Fibroblast of lung (primary cell): ENCODE measurements at regions not wholly inside any gene's neighbourhood (a gene's known extent, or its start where the extent isn't known, plus 50 kb on each side); places are given as distances from the start of the nearest gene placed in this dataset.

Experiments
- DNase-seq, 2 donors: peaks; one replicate each; pipeline versions ENCODE4 v3.0.0 to v3.0.0-alpha.2; 2010; ENCODE audit warnings: low read depth in 2 of 2
- H2AFZ ChIP-seq: 2 replicates; pipeline ENCODE4 v1.5.1; 2012; ENCODE audit warnings: low read length, control low read depth, inconsistent platforms
- H3K27ac ChIP-seq: 2 replicates; pipeline ENCODE4 v1.5.1; 2011; ENCODE audit warnings: low read length, control low read depth; ENCODE audit not compliant: insufficient read depth
- H3K27me3 ChIP-seq: 2 replicates; pipeline ENCODE4 v1.5.1; 2011; ENCODE audit warnings: mild to moderate bottlenecking, low read length; ENCODE audit not compliant: control insufficient read depth, insufficient read depth
- H3K36me3 ChIP-seq: 2 replicates; pipeline ENCODE4 v1.5.1; 2011; ENCODE audit warnings: low read length; ENCODE audit not compliant: control insufficient read depth, insufficient read depth
- H3K4me1 ChIP-seq: 2 replicates; pipeline ENCODE4 v1.5.1; 2011; ENCODE audit warnings: low read length; ENCODE audit not compliant: control insufficient read depth, insufficient read depth; ENCODE audit errors: extremely low read depth
- H3K4me2 ChIP-seq: 2 replicates; pipeline ENCODE4 v1.5.1; 2011; ENCODE audit warnings: low read length, control low read depth; ENCODE audit not compliant: insufficient read depth; ENCODE audit errors: extremely low read depth
- H3K4me3 ChIP-seq, 4 experiments: fragments of 200-600 bp in 1 of 4; sonication (generic) in 1 of 4; replicated peaks in 1 of 4; 2 replicates each; pipeline ENCODE4 v1.5.1; 2011 to 2016; ENCODE audit warnings: low read length in 4 of 4, low read depth in 3 of 4, mild to moderate bottlenecking in 3 of 4, control low read depth in 2 of 4, inconsistent platforms in 1 of 4, mixed read lengths in 1 of 4; ENCODE audit not compliant: insufficient read depth in 1 of 4; ENCODE audit errors: control extremely low read depth in 1 of 4
- H3K79me2 ChIP-seq: 2 replicates; pipeline ENCODE4 v1.5.1; 2012; ENCODE audit warnings: mild to moderate bottlenecking, low read length, inconsistent platforms; ENCODE audit not compliant: control insufficient read depth, insufficient read depth
- H3K9ac ChIP-seq: 2 replicates; pipeline ENCODE4 v1.5.1; 2011; ENCODE audit warnings: mild to moderate bottlenecking, low read length, control low read depth; ENCODE audit not compliant: insufficient read depth
- H3K9me3 ChIP-seq: 2 replicates; pipeline ENCODE4 v1.5.1; 2012; ENCODE audit warnings: low read depth, low read length; ENCODE audit not compliant: control insufficient read depth, insufficient read depth
- H4K20me1 ChIP-seq: 2 replicates; pipeline ENCODE4 v1.5.1; 2011; ENCODE audit warnings: low read length; ENCODE audit not compliant: control insufficient read depth, insufficient read depth; ENCODE audit errors: extremely low read depth
- EZH2 ChIP-seq: IDR thresholded peaks from 2 replicates; pipeline ENCODE4 v1.5.1; 2012; ENCODE audit warnings: low read length, control low read depth, mild to moderate bottlenecking; ENCODE audit errors: missing control alignments
- TF ChIP-seq, protein P1 (sequence below), 2 donors: IDR thresholded peaks in 1 of 2; conservative IDR thresholded peaks in 1 of 2; 1 replicate in 1 of 2; 2 replicates in 1 of 2; pipeline ENCODE4 v1.5.1; 2011 to 2012; ENCODE audit warnings: low read length in 2 of 2, control low read depth in 1 of 2, inconsistent platforms in 1 of 2, low read depth in 1 of 2, mild to moderate bottlenecking in 1 of 2

DNA sequence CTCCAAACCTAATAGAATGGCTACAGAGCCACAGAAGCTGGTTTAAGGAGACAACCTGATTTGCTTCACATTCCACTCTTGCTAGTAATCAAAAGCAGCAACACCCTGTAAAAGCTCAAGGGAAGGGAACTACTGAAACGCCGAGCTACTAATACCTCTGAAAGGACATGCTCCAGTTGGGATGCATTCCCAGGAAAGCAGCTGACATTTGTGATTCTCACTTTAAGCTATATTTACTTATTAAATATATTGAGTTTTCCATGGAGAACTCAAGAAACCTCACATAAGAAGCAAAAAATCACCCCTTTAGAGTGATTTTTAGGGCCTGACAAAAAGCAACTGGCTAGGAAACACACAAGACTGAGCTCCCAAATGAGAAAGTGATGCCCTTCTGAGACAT lies 1073.0 kb upstream of the FLRT2 start:
- TF ChIP-seq, protein P1, sequence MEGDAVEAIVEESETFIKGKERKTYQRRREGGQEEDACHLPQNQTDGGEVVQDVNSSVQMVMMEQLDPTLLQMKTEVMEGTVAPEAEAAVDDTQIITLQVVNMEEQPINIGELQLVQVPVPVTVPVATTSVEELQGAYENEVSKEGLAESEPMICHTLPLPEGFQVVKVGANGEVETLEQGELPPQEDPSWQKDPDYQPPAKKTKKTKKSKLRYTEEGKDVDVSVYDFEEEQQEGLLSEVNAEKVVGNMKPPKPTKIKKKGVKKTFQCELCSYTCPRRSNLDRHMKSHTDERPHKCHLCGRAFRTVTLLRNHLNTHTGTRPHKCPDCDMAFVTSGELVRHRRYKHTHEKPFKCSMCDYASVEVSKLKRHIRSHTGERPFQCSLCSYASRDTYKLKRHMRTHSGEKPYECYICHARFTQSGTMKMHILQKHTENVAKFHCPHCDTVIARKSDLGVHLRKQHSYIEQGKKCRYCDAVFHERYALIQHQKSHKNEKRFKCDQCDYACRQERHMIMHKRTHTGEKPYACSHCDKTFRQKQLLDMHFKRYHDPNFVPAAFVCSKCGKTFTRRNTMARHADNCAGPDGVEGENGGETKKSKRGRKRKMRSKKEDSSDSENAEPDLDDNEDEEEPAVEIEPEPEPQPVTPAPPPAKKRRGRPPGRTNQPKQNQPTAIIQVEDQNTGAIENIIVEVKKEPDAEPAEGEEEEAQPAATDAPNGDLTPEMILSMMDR (conservative IDR thresholded peaks at IDR 0.05 in 1 of 2, IDR thresholded peaks at IDR 0.05 in 1 of 2; ENCODE audit: low read depth in 1 of 2, low read length in 2 of 2) = no peak
- no peak for TF ChIP-seq EZH2
- H3K27me3 ChIP-seq = no peaks in the 10 kb centered on the region
- no peaks in the 10 kb centered on the region for H3K79me2 ChIP-seq
- no peak overlapping the region for H3K9ac ChIP-seq
- H3K9me3 ChIP-seq = no peaks in the 10 kb centered on the region
- no peak overlapping the region for H3K27ac ChIP-seq
- H3K4me2 ChIP-seq = no peak overlapping the region
- H3K4me1 ChIP-seq = no peaks in the 10 kb centered on the region
- no peaks in the 10 kb centered on the region for H4K20me1 ChIP-seq
- H3K36me3 ChIP-seq = no peaks in the 10 kb centered on the region
- no peak for DNase-seq
- H3K4me3 ChIP-seq = no peak overlapping the region
- no peak overlapping the region for H2AFZ ChIP-seq

DNA sequence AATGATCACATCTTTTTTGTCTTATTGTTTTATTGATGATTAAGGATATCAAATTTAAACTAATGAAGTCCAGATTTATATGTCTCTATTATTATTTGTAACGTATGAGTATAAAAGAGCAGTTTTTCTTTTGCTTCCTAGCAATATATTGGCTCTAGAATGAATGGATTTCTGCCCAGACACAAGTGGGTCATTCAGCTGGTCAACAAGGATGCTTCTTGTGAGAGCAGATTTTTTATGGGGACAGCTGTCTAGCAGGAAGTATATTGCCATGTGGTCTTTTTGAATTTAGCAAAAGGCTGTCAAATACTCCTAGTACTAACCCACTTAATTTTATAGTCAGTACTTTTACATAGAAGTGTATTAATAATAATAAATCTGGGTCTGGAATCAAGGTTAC lies 1071.1 kb upstream of the FLRT2 start:
- DNase-seq = no peak
- H3K4me1 ChIP-seq = no peaks in the 10 kb centered on the region
- no peaks in the 10 kb centered on the region for H3K27me3 ChIP-seq
- H3K9ac ChIP-seq = no peak overlapping the region
- H3K79me2 ChIP-seq = no peaks in the 10 kb centered on the region
- H4K20me1 ChIP-seq = no peaks in the 10 kb centered on the region
- no peak overlapping the region for H3K4me2 ChIP-seq
- no peak overlapping the region for H3K27ac ChIP-seq
- H3K36me3 ChIP-seq = no peaks in the 10 kb centered on the region
- no peak overlapping the region for H2AFZ ChIP-seq
- H3K9me3 ChIP-seq = no peaks in the 10 kb centered on the region
- no peak for TF ChIP-seq EZH2
- TF ChIP-seq, protein P1 (conservative IDR thresholded peaks at IDR 0.05 in 1 of 2, IDR thresholded peaks at IDR 0.05 in 1 of 2; ENCODE audit: low read depth in 1 of 2, low read length in 2 of 2) = no peak
- no peak overlapping the region for H3K4me3 ChIP-seq

GRCh38 chr14:84465880-84466279 lies 1064.1 kb upstream of the FLRT2 start:
- no peaks in the 10 kb centered on the region for H3K9me3 ChIP-seq
- H3K27ac ChIP-seq = no peak overlapping the region
- H3K4me2 ChIP-seq = no peak overlapping the region

More at GRCh38 chr14:84465880-84466279, 1064.1 kb upstream of the FLRT2 start:
- no peaks in the 10 kb centered on the region for H3K27me3 ChIP-seq
- H2AFZ ChIP-seq = no peak overlapping the region
- H3K9ac ChIP-seq = no peak overlapping the region
- H3K36me3 ChIP-seq = no peaks in the 10 kb centered on the region
- no peaks in the 10 kb centered on the region for H3K79me2 ChIP-seq
- TF ChIP-seq EZH2 = no peak
- TF ChIP-seq, protein P1 (conservative IDR thresholded peaks at IDR 0.05 in 1 of 2, IDR thresholded peaks at IDR 0.05 in 1 of 2; ENCODE audit: low read depth in 1 of 2, low read length in 2 of 2) = no peak
- H3K4me1 ChIP-seq = no peaks in the 10 kb centered on the region
- H4K20me1 ChIP-seq = no peaks in the 10 kb centered on the region
- DNase-seq = peak in 1 of 2 donors; percentile 62
- no peak overlapping the region for H3K4me3 ChIP-seq
